HEK293 (cell line): ENCODE measurements at regions not wholly inside any gene's neighbourhood (a gene's known extent, or its start where the extent isn't known, plus 50 kb on each side); places are given as distances from the start of the nearest gene placed in this dataset.

Source experiments
- CTCF ChIA-PET: fragments of 350-600 bp; formaldehyde crosslinking; extraction: SDS; loops from one replicate; lab custom pipeline; 2021; ENCODE audit warnings: antibody characterized with exemption; lab: Yijun Ruan, JAX
- POLR2A ChIA-PET: fragments of 300-600 bp; formaldehyde crosslinking; extraction: SDS; loops from one replicate; lab custom pipeline; 2020; ENCODE audit warnings: antibody characterized with exemption, inconsistent platforms; lab: Yijun Ruan, JAX
- H3K27ac ChIP-seq: fragments of 200-500 bp; sonication (Bioruptor generic); 2 replicates; pipeline ENCODE4 v1.5.1; 2014; ENCODE audit warnings: low read depth, low read length, control low read depth, inconsistent platforms; ENCODE audit errors: extremely low read depth
- H3K36me3 ChIP-seq, 2 experiments: fragments of 200-500 bp in 1 of 2; sonication (Bioruptor generic) in 1 of 2; 1 replicate in 1 of 2; 2 replicates in 1 of 2; pipeline ENCODE4 v1.5.1; 2014 to 2017; ENCODE audit warnings: inconsistent platforms in 2 of 2, low read length in 2 of 2; ENCODE audit not compliant: control insufficient read depth in 2 of 2, insufficient read depth in 1 of 2
- H3K4me1 ChIP-seq: fragments of 200-500 bp; sonication (Bioruptor generic); 2 replicates; pipeline ENCODE4 v1.5.1; 2014; ENCODE audit warnings: mild to moderate bottlenecking, low read length, inconsistent platforms; ENCODE audit not compliant: control insufficient read depth, insufficient read depth
- H3K4me3 ChIP-seq: 2 replicates; pipeline ENCODE4 v1.5.1; 2011; ENCODE audit warnings: low read depth, mild to moderate bottlenecking, control low read depth, low read length, moderate library complexity
- H3K9me3 ChIP-seq: fragments of 200-500 bp; sonication (Bioruptor generic); 2 replicates; pipeline ENCODE4 v1.5.1; 2014; ENCODE audit warnings: low read depth, low read length, inconsistent platforms; ENCODE audit not compliant: control insufficient read depth, insufficient read depth
- GLI2 ChIP-seq: fragments of 450-650 bp; formaldehyde crosslinking; IDR thresholded peaks from 2 replicates; pipeline ENCODE4; 2017; ENCODE audit warnings: missing biosample characterization, missing genetic modification characterization, low read depth, borderline replicate concordance
- KLF1 ChIP-seq: fragments of 450-650 bp; formaldehyde crosslinking; IDR thresholded peaks from 2 replicates; pipeline ENCODE4 v1.5.1; 2016; ENCODE audit warnings: missing biosample characterization, missing genetic modification characterization
- KLF9 ChIP-seq: fragments of 450-650 bp; formaldehyde crosslinking; IDR thresholded peaks from 2 replicates; pipeline ENCODE4 v1.5.1; 2016; ENCODE audit warnings: missing biosample characterization, missing genetic modification characterization, low read depth
- OSR2 ChIP-seq: fragments of 450-650 bp; formaldehyde crosslinking; IDR thresholded peaks from 2 replicates; pipeline ENCODE4 v1.5.1; 2016; ENCODE audit warnings: missing biosample characterization, missing genetic modification characterization
- SP2 ChIP-seq: fragments of 450-650 bp; formaldehyde crosslinking; IDR thresholded peaks from 2 replicates; pipeline ENCODE4 v1.5.1; 2016; ENCODE audit warnings: missing biosample characterization, missing genetic modification characterization
- SP7 ChIP-seq: fragments of 450-650 bp; formaldehyde crosslinking; IDR thresholded peaks from 2 replicates; pipeline ENCODE4 v1.5.1; 2016; ENCODE audit warnings: missing biosample characterization, missing genetic modification characterization
- TSHZ1 ChIP-seq: fragments of 450-650 bp; formaldehyde crosslinking; IDR thresholded peaks from 2 replicates; pipeline ENCODE4 v1.5.1; 2016; ENCODE audit warnings: missing biosample characterization, missing genetic modification characterization, borderline replicate concordance
- ZBTB8A ChIP-seq: fragments of 450-650 bp; formaldehyde crosslinking; IDR thresholded peaks from 2 replicates; pipeline ENCODE4 v1.5.1; 2016; ENCODE audit warnings: missing biosample characterization, missing genetic modification characterization
- ZNF114 ChIP-seq: fragments of 450-650 bp; formaldehyde crosslinking; IDR thresholded peaks from 2 replicates; pipeline ENCODE4 v1.5.0; 2017; ENCODE audit warnings: missing biosample characterization, missing genetic modification characterization
- ZNF155 ChIP-seq: fragments of 450-650 bp; formaldehyde crosslinking; IDR thresholded peaks from 2 replicates; pipeline ENCODE4 v1.5.1; 2016; ENCODE audit warnings: missing biosample characterization, missing genetic modification characterization
- ZNF18 ChIP-seq: fragments of 450-650 bp; formaldehyde crosslinking; IDR thresholded peaks from 2 replicates; pipeline ENCODE4 v1.5.1; 2016; ENCODE audit warnings: missing biosample characterization, missing genetic modification characterization
- ZNF239 ChIP-seq: fragments of 450-650 bp; formaldehyde crosslinking; IDR thresholded peaks from 2 replicates; pipeline ENCODE4 v1.5.1; 2016; ENCODE audit warnings: missing biosample characterization, missing genetic modification characterization
- ZNF280D ChIP-seq: fragments of 450-650 bp; formaldehyde crosslinking; IDR thresholded peaks from 2 replicates; pipeline ENCODE4 v1.5.1; 2016; ENCODE audit warnings: missing biosample characterization, missing genetic modification characterization
- ZNF292 ChIP-seq: fragments of 450-650 bp; formaldehyde crosslinking; IDR thresholded peaks from 2 replicates; pipeline ENCODE4 v1.5.1; 2016; ENCODE audit warnings: low read depth, missing biosample characterization, missing genetic modification characterization, borderline replicate concordance
- ZNF48 ChIP-seq: fragments of 450-650 bp; formaldehyde crosslinking; IDR thresholded peaks from 2 replicates; pipeline ENCODE4 v1.5.1; 2016; ENCODE audit warnings: missing biosample characterization, missing genetic modification characterization
- ZNF555 ChIP-seq: fragments of 450-650 bp; formaldehyde crosslinking; conservative IDR thresholded peaks from 2 replicates; pipeline ENCODE4 v1.5.1; 2017; ENCODE audit warnings: missing biosample characterization, mild to moderate bottlenecking, missing genetic modification characterization, inconsistent platforms
- ZNF585B ChIP-seq: fragments of 450-650 bp; formaldehyde crosslinking; IDR thresholded peaks from 2 replicates; pipeline ENCODE4 v1.5.1; 2016; ENCODE audit warnings: missing biosample characterization, missing genetic modification characterization
- TF ChIP-seq, protein P1 (sequence below): fragments of 450-650 bp; formaldehyde crosslinking; IDR thresholded peaks from 2 replicates; pipeline ENCODE4 v1.5.1; 2016; ENCODE audit warnings: missing biosample characterization, missing genetic modification characterization
- TF ChIP-seq, protein P2 (sequence below): fragments of 450-650 bp; formaldehyde crosslinking; IDR thresholded peaks from 2 replicates; pipeline ENCODE4 v1.5.0; 2017; ENCODE audit warnings: missing biosample characterization, missing genetic modification characterization, borderline replicate concordance
- TF ChIP-seq, protein P3 (sequence below): fragments of 450-650 bp; formaldehyde crosslinking; IDR thresholded peaks from 2 replicates; pipeline ENCODE4 v1.5.1; 2016; ENCODE audit warnings: missing biosample characterization, missing genetic modification characterization

GRCh38 chr2:203610558-203610957 is 75.5 kb upstream of the RAPH1 start:
- Histone ChIP-seq H3K4me1 (no peaks in the 10 kb centered on the region), H3K27ac (no peak overlapping the region), H3K9me3 (no peaks in the 10 kb centered on the region), H3K4me3 (no peak overlapping the region), H3K36me3 (no peaks in the 10 kb centered on the region)
- TF ChIP-seq SP2 (tag by site-specific recombination): no peak
- TF ChIP-seq, protein P1, sequence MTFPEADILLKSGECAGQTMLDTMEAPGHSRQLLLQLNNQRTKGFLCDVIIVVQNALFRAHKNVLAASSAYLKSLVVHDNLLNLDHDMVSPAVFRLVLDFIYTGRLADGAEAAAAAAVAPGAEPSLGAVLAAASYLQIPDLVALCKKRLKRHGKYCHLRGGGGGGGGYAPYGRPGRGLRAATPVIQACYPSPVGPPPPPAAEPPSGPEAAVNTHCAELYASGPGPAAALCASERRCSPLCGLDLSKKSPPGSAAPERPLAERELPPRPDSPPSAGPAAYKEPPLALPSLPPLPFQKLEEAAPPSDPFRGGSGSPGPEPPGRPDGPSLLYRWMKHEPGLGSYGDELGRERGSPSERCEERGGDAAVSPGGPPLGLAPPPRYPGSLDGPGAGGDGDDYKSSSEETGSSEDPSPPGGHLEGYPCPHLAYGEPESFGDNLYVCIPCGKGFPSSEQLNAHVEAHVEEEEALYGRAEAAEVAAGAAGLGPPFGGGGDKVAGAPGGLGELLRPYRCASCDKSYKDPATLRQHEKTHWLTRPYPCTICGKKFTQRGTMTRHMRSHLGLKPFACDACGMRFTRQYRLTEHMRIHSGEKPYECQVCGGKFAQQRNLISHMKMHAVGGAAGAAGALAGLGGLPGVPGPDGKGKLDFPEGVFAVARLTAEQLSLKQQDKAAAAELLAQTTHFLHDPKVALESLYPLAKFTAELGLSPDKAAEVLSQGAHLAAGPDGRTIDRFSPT: no peak
- no peak for TF ChIP-seq ZBTB8A (tag by site-specific recombination)
- no peak for TF ChIP-seq SP7 (tag by site-specific recombination)
- no peak for TF ChIP-seq ZNF48 (tag by site-specific recombination)
- TF ChIP-seq ZNF18 (tag by site-specific recombination): no peak
- no peak for TF ChIP-seq ZNF292 (tag by site-specific recombination)
- no peak for TF ChIP-seq ZNF239 (tag by site-specific recombination)
- TF ChIP-seq, protein P2, sequence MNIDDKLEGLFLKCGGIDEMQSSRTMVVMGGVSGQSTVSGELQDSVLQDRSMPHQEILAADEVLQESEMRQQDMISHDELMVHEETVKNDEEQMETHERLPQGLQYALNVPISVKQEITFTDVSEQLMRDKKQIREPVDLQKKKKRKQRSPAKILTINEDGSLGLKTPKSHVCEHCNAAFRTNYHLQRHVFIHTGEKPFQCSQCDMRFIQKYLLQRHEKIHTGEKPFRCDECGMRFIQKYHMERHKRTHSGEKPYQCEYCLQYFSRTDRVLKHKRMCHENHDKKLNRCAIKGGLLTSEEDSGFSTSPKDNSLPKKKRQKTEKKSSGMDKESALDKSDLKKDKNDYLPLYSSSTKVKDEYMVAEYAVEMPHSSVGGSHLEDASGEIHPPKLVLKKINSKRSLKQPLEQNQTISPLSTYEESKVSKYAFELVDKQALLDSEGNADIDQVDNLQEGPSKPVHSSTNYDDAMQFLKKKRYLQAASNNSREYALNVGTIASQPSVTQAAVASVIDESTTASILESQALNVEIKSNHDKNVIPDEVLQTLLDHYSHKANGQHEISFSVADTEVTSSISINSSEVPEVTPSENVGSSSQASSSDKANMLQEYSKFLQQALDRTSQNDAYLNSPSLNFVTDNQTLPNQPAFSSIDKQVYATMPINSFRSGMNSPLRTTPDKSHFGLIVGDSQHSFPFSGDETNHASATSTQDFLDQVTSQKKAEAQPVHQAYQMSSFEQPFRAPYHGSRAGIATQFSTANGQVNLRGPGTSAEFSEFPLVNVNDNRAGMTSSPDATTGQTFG: no peak
- no peak for TF ChIP-seq ZNF555 (tag by site-specific recombination)
- no peak for TF ChIP-seq KLF9 (tag by site-specific recombination)
- no peak for TF ChIP-seq OSR2 (tag by site-specific recombination)
- no peak for TF ChIP-seq TSHZ1 (tag by site-specific recombination)
- no peak for TF ChIP-seq ZNF114 (tag by site-specific recombination)
- TF ChIP-seq ZNF155: no peak
- TF ChIP-seq, protein P3, sequence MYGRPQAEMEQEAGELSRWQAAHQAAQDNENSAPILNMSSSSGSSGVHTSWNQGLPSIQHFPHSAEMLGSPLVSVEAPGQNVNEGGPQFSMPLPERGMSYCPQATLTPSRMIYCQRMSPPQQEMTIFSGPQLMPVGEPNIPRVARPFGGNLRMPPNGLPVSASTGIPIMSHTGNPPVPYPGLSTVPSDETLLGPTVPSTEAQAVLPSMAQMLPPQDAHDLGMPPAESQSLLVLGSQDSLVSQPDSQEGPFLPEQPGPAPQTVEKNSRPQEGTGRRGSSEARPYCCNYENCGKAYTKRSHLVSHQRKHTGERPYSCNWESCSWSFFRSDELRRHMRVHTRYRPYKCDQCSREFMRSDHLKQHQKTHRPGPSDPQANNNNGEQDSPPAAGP: no peak
- TF ChIP-seq ZNF280D (tag by site-specific recombination): no peak
- TF ChIP-seq KLF1 (tag by site-specific recombination): no peak
- TF ChIP-seq ZNF585B (tag by site-specific recombination): no peak
- TF ChIP-seq GLI2: no peak
- ChIA-PET CTCF (no interaction called here), POLR2A (no interaction called here)
